Brain microvascular endothelial cell (primary cell): ENCODE measurements at regions not wholly inside any gene's neighbourhood (a gene's known extent, or its start where the extent isn't known, plus 50 kb on each side); places are given as distances from the start of the nearest gene placed in this dataset.
A peak's percentile ranks its signal among the peaks of the same experiment; 100 is the strongest.

ENCODE experiments used
- DNase-seq: peaks from one replicate; pipeline ENCODE4 v3.0.0-alpha.2; 2020
- H3K27ac ChIP-seq: fragments of 250-450 bp; sonication (Bioruptor Pico); 2 replicates; pipeline ENCODE4 v1.5.1; 2020; ENCODE audit warnings: mild to moderate bottlenecking, moderate library complexity
- H3K27me3 ChIP-seq: fragments of 250-450 bp; sonication (Bioruptor Pico); replicated peaks from 2 replicates; pipeline ENCODE4 v1.5.1; 2020; ENCODE audit warnings: mild to moderate bottlenecking
- H3K36me3 ChIP-seq: fragments of 250-450 bp; sonication (Bioruptor Pico); replicated peaks from 2 replicates; pipeline ENCODE4 v1.5.1; 2020; ENCODE audit warnings: mild to moderate bottlenecking
- H3K4me3 ChIP-seq: 2 replicates; pipeline ENCODE4 v1.5.1; 2011; ENCODE audit warnings: low read depth, mild to moderate bottlenecking, control low read depth, low read length, moderate library complexity
- CTCF ChIP-seq: IDR thresholded peaks from 2 replicates; pipeline ENCODE4 v1.5.1; 2011; ENCODE audit warnings: low read depth, mild to moderate bottlenecking, moderate library complexity, low read length, control low read depth, inconsistent platforms; ENCODE audit errors: missing control alignments
- in situ Hi-C: cut with HindIII; loops from 2 replicates; pipeline ENCODE4 v1.10.0; 2017; ENCODE audit warnings: low sequenced_read_pairs, low pct_ligation_motif_present

GRCh38 chr6:140225701-140226436 lies 851.4 kb upstream of the CITED2 start:
- Histone ChIP-seq H3K27ac (peak overlapping the region; percentile 68), H3K36me3 (no peaks in the 10 kb centered on the region), H3K4me3 (no peak overlapping the region), H3K27me3 (no peaks in the 10 kb centered on the region)
- DNase-seq: peak; percentile 66
- in situ Hi-C loops: no loop called here
- TF ChIP-seq CTCF: no peak

GRCh38 chr6:140217283-140217682 lies 842.8 kb upstream of the CITED2 start:
- in situ Hi-C loops: no loop called here
- no peaks in the 10 kb centered on the region for H3K36me3 ChIP-seq
- no peak for TF ChIP-seq CTCF
- no peak for DNase-seq
- no peak overlapping the region for H3K4me3 ChIP-seq
- no peaks in the 10 kb centered on the region for H3K27me3 ChIP-seq
- no peak overlapping the region for H3K27ac ChIP-seq

- in situ Hi-C loops: no loop called here
- H3K27me3 ChIP-seq: no peaks in the 10 kb centered on the region
- no peaks in the 10 kb centered on the region for H3K36me3 ChIP-seq
- TF ChIP-seq CTCF: no peak
- no peak overlapping the region for H3K4me3 ChIP-seq
- DNase-seq: no peak
- H3K27ac ChIP-seq: no peak overlapping the region
Measured at GRCh38 chr6:140209775-140210174, 835.3 kb upstream of the CITED2 start.

GRCh38 chr6:140208286-140208685 lies 833.8 kb upstream of the CITED2 start:
- H3K27me3 ChIP-seq: no peaks in the 10 kb centered on the region
- in situ Hi-C loops: no loop called here
- no peak overlapping the region for H3K27ac ChIP-seq
- TF ChIP-seq CTCF: no peak
- no peak overlapping the region for H3K4me3 ChIP-seq
- no peaks in the 10 kb centered on the region for H3K36me3 ChIP-seq
- no peak for DNase-seq

GRCh38 chr6:140205795-140206593 lies 831.5 kb upstream of the CITED2 start:
- in situ Hi-C loops: no loop called here

More at GRCh38 chr6:140205795-140206593, 831.5 kb upstream of the CITED2 start:
- Histone ChIP-seq H3K4me3 (no peak overlapping the region), H3K27me3 (no peaks in the 10 kb centered on the region), H3K27ac (no peak overlapping the region), H3K36me3 (no peaks in the 10 kb centered on the region)
- no peak for TF ChIP-seq CTCF
- no peak for DNase-seq
